Nephron progenitor cell (in vitro differentiated cells): ENCODE measurements at regions not wholly inside any gene's neighbourhood (a gene's known extent, or its start where the extent isn't known, plus 50 kb on each side); places are given as distances from the start of the nearest gene placed in this dataset.

ENCODE experiments used
- DNase-seq: peaks from one replicate; pipeline ENCODE4 v3.0.0; 2021
- H3K27ac Mint-ChIP-seq: 2 replicates; pipeline ENCODE4 v1.8.0; 2021; ENCODE audit warnings: mild to moderate bottlenecking, moderate library complexity, mixed read lengths
- H3K27me3 Mint-ChIP-seq: 2 replicates; pipeline ENCODE4 v1.8.0; 2021; ENCODE audit warnings: mild to moderate bottlenecking, low read depth, mixed read lengths; ENCODE audit not compliant: poor library complexity
- H3K36me3 Mint-ChIP-seq: 2 replicates; pipeline ENCODE4 v1.8.0; 2021; ENCODE audit warnings: low read depth, mixed read lengths
- H3K4me1 Mint-ChIP-seq: 2 replicates; pipeline ENCODE4 v1.8.0; 2021; ENCODE audit warnings: mixed read lengths
- H3K4me3 Mint-ChIP-seq: 2 replicates; pipeline ENCODE4 v1.8.0; 2021; ENCODE audit warnings: mild to moderate bottlenecking, moderate library complexity, mixed read lengths
- H3K9me3 Mint-ChIP-seq: 2 replicates; pipeline ENCODE4 v1.8.0; 2021; ENCODE audit warnings: mild to moderate bottlenecking, moderate library complexity, mixed read lengths
- CTCF ChIP-seq: fragments of 200-600 bp; sonication (generic); IDR thresholded peaks from 2 replicates; pipeline ENCODE4 v1.5.0; 2021; ENCODE audit warnings: antibody characterized with exemption

- no peak for DNase-seq
- no peak overlapping the region for H3K4me3 Mint-ChIP-seq
- no peak for TF ChIP-seq CTCF
- no peaks in the 10 kb centered on the region for H3K36me3 Mint-ChIP-seq
- no peak overlapping the region for H3K27ac Mint-ChIP-seq
- peaks cover 22% of the 10 kb centered on the region for H3K4me1 Mint-ChIP-seq
- peaks cover 16% of the 10 kb centered on the region for H3K9me3 Mint-ChIP-seq
- no peaks in the 10 kb centered on the region for H3K27me3 Mint-ChIP-seq
These were observed 169.8 kb upstream of the SPATS2L start for GRCh38 chr2:200136655-200137054.

- H3K27ac Mint-ChIP-seq = no peak overlapping the region
- peaks cover 16% of the 10 kb centered on the region for H3K9me3 Mint-ChIP-seq
- DNase-seq = no peak
- TF ChIP-seq CTCF = no peak
- no peaks in the 10 kb centered on the region for H3K27me3 Mint-ChIP-seq
- H3K4me3 Mint-ChIP-seq = no peak overlapping the region
- H3K36me3 Mint-ChIP-seq = no peaks in the 10 kb centered on the region
- H3K4me1 Mint-ChIP-seq = peaks cover 22% of the 10 kb centered on the region
These were observed 169.2 kb upstream of the SPATS2L start for GRCh38 chr2:200137271-200137670.

GRCh38 chr2:200137691-200138090 lies 168.8 kb upstream of the SPATS2L start:
- H3K9me3 Mint-ChIP-seq = peaks cover 16% of the 10 kb centered on the region
- no peak overlapping the region for H3K4me3 Mint-ChIP-seq
- H3K4me1 Mint-ChIP-seq = peaks cover 22% of the 10 kb centered on the region
- no peak overlapping the region for H3K27ac Mint-ChIP-seq
- H3K27me3 Mint-ChIP-seq = no peaks in the 10 kb centered on the region
- TF ChIP-seq CTCF = no peak
- DNase-seq = no peak
- no peaks in the 10 kb centered on the region for H3K36me3 Mint-ChIP-seq

GRCh38 chr2:200138391-200139124 lies 167.9 kb upstream of the SPATS2L start:
- Mint-ChIP-seq H3K27me3 (no peaks in the 10 kb centered on the region), H3K36me3 (no peaks in the 10 kb centered on the region), H3K4me1 (peaks cover 22% of the 10 kb centered on the region), H3K27ac (no peak overlapping the region), H3K9me3 (peaks cover 16% of the 10 kb centered on the region), H3K4me3 (no peak overlapping the region)
- no peak for TF ChIP-seq CTCF
- no peak for DNase-seq

DNA sequence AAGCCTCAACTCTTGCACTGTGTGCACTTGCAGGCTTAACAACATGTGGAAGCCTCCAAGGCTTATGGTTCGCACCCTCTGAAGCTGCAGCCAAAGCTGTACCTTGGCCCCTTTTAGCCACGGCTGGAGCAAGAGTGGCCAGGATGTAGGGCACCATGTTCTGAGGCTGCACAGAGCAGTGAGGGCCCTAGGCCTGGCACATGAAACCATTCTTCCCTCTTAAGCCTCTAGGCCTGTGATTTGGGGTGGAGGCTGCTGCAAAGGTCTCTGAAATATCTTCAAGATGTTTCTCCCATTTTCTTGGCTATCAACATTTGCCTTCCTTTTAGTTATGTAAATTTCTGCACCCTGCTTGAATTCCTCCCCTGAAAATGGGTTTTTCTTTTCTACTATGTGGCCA lies 161.9 kb upstream of the SPATS2L start:
- no peaks in the 10 kb centered on the region for H3K27me3 Mint-ChIP-seq
- H3K27ac Mint-ChIP-seq = no peak overlapping the region
- H3K9me3 Mint-ChIP-seq = peaks cover 28% of the 10 kb centered on the region
- no peak for TF ChIP-seq CTCF
- H3K36me3 Mint-ChIP-seq = peaks cover 8% of the 10 kb centered on the region
- peaks cover 6% of the 10 kb centered on the region for H3K4me1 Mint-ChIP-seq
- DNase-seq = no peak
- no peak overlapping the region for H3K4me3 Mint-ChIP-seq

- peaks cover 20% of the 10 kb centered on the region for H3K36me3 Mint-ChIP-seq
- peaks cover 46% of the 10 kb centered on the region for H3K9me3 Mint-ChIP-seq
- DNase-seq = no peak
- no peak for TF ChIP-seq CTCF
- H3K4me1 Mint-ChIP-seq = no peaks in the 10 kb centered on the region
- H3K27ac Mint-ChIP-seq = no peak overlapping the region
- no peak overlapping the region for H3K4me3 Mint-ChIP-seq
- H3K27me3 Mint-ChIP-seq = no peaks in the 10 kb centered on the region
These were observed 160.0 kb upstream of the SPATS2L start for GRCh38 chr2:200146501-200146900.
